HL-60 (cell line): ENCODE measurements at regions not wholly inside any gene's neighbourhood (a gene's known extent, or its start where the extent isn't known, plus 50 kb on each side); places are given as distances from the start of the nearest gene placed in this dataset.

Experiments used
- GABPA ChIP-seq: IDR thresholded peaks from 2 replicates; pipeline ENCODE4 v1.6.1; 2012; ENCODE audit warnings: low read depth
- TF ChIP-seq, protein P1 (sequence below): IDR thresholded peaks from one replicate; pipeline ENCODE4 v1.5.1; 2011; ENCODE audit warnings: low read length, control low read depth, inconsistent platforms; ENCODE audit not compliant: insufficient read depth

GRCh38 chr10:126759531-126759930, 89.0 kb upstream of the C10orf90 start:
- TF ChIP-seq GABPA, result no peak
- TF ChIP-seq, protein P1, sequence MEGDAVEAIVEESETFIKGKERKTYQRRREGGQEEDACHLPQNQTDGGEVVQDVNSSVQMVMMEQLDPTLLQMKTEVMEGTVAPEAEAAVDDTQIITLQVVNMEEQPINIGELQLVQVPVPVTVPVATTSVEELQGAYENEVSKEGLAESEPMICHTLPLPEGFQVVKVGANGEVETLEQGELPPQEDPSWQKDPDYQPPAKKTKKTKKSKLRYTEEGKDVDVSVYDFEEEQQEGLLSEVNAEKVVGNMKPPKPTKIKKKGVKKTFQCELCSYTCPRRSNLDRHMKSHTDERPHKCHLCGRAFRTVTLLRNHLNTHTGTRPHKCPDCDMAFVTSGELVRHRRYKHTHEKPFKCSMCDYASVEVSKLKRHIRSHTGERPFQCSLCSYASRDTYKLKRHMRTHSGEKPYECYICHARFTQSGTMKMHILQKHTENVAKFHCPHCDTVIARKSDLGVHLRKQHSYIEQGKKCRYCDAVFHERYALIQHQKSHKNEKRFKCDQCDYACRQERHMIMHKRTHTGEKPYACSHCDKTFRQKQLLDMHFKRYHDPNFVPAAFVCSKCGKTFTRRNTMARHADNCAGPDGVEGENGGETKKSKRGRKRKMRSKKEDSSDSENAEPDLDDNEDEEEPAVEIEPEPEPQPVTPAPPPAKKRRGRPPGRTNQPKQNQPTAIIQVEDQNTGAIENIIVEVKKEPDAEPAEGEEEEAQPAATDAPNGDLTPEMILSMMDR, result no peak
